Panc1 (cell line): ENCODE measurements at regions not wholly inside any gene's neighbourhood (a gene's known extent, or its start where the extent isn't known, plus 50 kb on each side); places are given as distances from the start of the nearest gene placed in this dataset.

ENCODE experiments used
- ATAC-seq: fragments of 200-7000 bp; cut with Tn5 transposase; 2 replicates; pipeline ENCODE4 v1.9.1; 2020; ENCODE audit warnings: mild to moderate bottlenecking, moderate library complexity
- BruUV-seq: library from RNA; stranded (reverse); fragments of 400-500 nt; replicated peaks from 2 replicates; lab custom pipeline; 2021; lab: Mats Ljungman, UMichigan
- CTCF ChIA-PET: fragments of 300-600 bp; sonication (Branson Sonifier 250); formaldehyde crosslinking; loops from one replicate; lab custom pipeline; 2022; ENCODE audit warnings: antibody characterized with exemption; lab: Charles Lee
- POLR2A ChIA-PET: fragments of 300-600 bp; sonication (Branson Sonifier 250); formaldehyde crosslinking; loops from one replicate; lab custom pipeline; 2022; ENCODE audit warnings: antibody characterized with exemption; lab: Charles Lee
- DNase-seq: peaks from one replicate; pipeline ENCODE4 v3.0.0-alpha.2; 2010; ENCODE audit warnings: low read depth, low spot score
- H3K27ac ChIP-seq: 2 replicates; pipeline ENCODE4 v1.5.1; 2011; ENCODE audit warnings: mild to moderate bottlenecking, low read length, inconsistent platforms
- H3K27me3 ChIP-seq: fragments of 200-500 bp; sonication (Bioruptor generic); 2 replicates; pipeline ENCODE4 v1.6.0; 2014; ENCODE audit warnings: low read length, inconsistent platforms; ENCODE audit not compliant: control insufficient read depth, insufficient read depth
- H3K36me3 ChIP-seq: fragments of 200-500 bp; sonication (Bioruptor generic); 2 replicates; pipeline ENCODE4 v1.5.1; 2014; ENCODE audit warnings: inconsistent platforms, mild to moderate bottlenecking, low read length, moderate library complexity; ENCODE audit not compliant: control insufficient read depth, insufficient read depth
- H3K4me1 ChIP-seq: 2 replicates; pipeline ENCODE4 v1.5.1; 2011; ENCODE audit warnings: inconsistent platforms, mild to moderate bottlenecking, low read length, moderate library complexity; ENCODE audit not compliant: control insufficient read depth, insufficient read depth
- H3K4me3 ChIP-seq, 2 experiments: 2 replicates each; pipeline ENCODE4 v1.5.1; 2011 to 2012; ENCODE audit warnings: low read depth in 2 of 2, low read length in 2 of 2, mild to moderate bottlenecking in 2 of 2, inconsistent platforms in 1 of 2, moderate library complexity in 1 of 2
- H3K9me3 ChIP-seq: fragments of 200-500 bp; sonication (Bioruptor generic); 2 replicates; pipeline ENCODE4 v1.5.1; 2014; ENCODE audit warnings: low read depth, mild to moderate bottlenecking, inconsistent platforms, low read length, moderate library complexity; ENCODE audit not compliant: control insufficient read depth, insufficient read depth
- POLR2AphosphoS5 ChIP-seq: IDR thresholded peaks from 2 replicates; pipeline ENCODE4 v1.6.1; 2012; ENCODE audit warnings: mild to moderate bottlenecking, low read depth, low read length, moderate library complexity
- SIN3A ChIP-seq: IDR thresholded peaks from 2 replicates; pipeline ENCODE4 v1.6.1; 2012; ENCODE audit warnings: low read depth, mild to moderate bottlenecking, low read length, moderate library complexity, borderline replicate concordance; ENCODE audit not compliant: insufficient read depth
- TCF7L2 ChIP-seq: IDR thresholded peaks from 2 replicates; pipeline ENCODE4 v1.6.1; 2011; ENCODE audit warnings: mild to moderate bottlenecking, low read depth, low read length, inconsistent platforms
- in situ Hi-C: cut with HindIII; loops from 2 replicates; pipeline ENCODE4 v1.10.0; 2016; ENCODE audit warnings: low sequenced_read_pairs, low pct_unique_long_range_greater_than_20kb
- intact Hi-C: fragments of 100-400 bp; cut with micrococcal nuclease; formaldehyde crosslinking; loops from one replicate; pipeline ENCODE4 v1.10.0; 2022; ENCODE audit not compliant: unreplicated experiment
- TF ChIP-seq, protein P1 (sequence below), 2 experiments: IDR thresholded peaks; 2 replicates each; pipeline ENCODE4 v1.6.1; 2011 to 2012; ENCODE audit warnings: low read depth in 2 of 2, control low read depth in 1 of 2, low read length in 1 of 2, mild to moderate bottlenecking in 1 of 2, moderate library complexity in 1 of 2; ENCODE audit not compliant: insufficient read depth in 1 of 2
- TF ChIP-seq, protein P2 (sequence below): fragments of 450-650 bp; IDR thresholded peaks from 2 replicates; pipeline ENCODE4 v1.5.1; 2017; ENCODE audit warnings: mild to moderate bottlenecking

DNA sequence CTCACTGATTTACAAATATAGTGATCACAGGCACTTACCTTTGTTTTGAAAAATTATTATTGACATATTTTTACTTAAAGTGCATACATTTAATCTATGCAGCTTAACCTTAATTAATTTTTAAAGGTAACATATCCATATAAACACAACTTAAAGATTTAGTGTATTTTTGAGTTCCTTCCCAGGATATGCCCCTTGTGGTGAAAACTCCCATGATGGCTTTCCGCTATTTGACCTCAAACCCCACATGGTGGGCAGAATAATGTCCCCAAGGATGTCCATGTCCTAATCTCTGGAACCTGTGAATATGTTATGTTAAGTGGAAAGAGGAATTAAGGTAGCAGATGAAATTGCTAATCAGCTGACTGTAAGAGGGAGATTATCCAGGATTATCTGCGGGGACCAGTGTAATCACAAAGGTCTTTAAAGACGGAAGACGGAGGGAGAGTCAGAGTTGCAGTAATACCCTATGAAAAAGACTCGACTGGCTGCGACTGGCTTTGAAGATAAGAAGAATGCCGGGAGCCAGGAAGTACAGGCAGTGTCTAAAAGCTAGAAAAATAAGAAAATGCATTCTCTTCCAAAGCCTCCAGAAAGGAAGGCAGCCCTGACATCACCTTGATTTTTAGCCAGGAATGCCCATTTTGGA, 193.9 kb downstream of the ICE1 start:
- no peaks in the 10 kb centered on the region for H3K36me3 ChIP-seq
- no peak overlapping the region for H3K4me3 ChIP-seq
- no peak for DNase-seq
- no peaks in the 10 kb centered on the region for H3K27me3 ChIP-seq
- intact Hi-C loops, result no loop called here
- ATAC-seq, result no peak
- ChIA-PET CTCF (interaction anchor here (0.6 kb wide), 1 partner anchor 451 kb away, joined by 4 read pairs; no protein-coding TSS in a partner anchor), POLR2A (no interaction called here)
- H3K4me1 ChIP-seq, result no peaks in the 10 kb centered on the region
- in situ Hi-C loops, result no loop called here
- TF ChIP-seq SIN3A (no peak), TCF7L2 (no peak), POLR2AphosphoS5 (no peak)
- TF ChIP-seq, protein P1, sequence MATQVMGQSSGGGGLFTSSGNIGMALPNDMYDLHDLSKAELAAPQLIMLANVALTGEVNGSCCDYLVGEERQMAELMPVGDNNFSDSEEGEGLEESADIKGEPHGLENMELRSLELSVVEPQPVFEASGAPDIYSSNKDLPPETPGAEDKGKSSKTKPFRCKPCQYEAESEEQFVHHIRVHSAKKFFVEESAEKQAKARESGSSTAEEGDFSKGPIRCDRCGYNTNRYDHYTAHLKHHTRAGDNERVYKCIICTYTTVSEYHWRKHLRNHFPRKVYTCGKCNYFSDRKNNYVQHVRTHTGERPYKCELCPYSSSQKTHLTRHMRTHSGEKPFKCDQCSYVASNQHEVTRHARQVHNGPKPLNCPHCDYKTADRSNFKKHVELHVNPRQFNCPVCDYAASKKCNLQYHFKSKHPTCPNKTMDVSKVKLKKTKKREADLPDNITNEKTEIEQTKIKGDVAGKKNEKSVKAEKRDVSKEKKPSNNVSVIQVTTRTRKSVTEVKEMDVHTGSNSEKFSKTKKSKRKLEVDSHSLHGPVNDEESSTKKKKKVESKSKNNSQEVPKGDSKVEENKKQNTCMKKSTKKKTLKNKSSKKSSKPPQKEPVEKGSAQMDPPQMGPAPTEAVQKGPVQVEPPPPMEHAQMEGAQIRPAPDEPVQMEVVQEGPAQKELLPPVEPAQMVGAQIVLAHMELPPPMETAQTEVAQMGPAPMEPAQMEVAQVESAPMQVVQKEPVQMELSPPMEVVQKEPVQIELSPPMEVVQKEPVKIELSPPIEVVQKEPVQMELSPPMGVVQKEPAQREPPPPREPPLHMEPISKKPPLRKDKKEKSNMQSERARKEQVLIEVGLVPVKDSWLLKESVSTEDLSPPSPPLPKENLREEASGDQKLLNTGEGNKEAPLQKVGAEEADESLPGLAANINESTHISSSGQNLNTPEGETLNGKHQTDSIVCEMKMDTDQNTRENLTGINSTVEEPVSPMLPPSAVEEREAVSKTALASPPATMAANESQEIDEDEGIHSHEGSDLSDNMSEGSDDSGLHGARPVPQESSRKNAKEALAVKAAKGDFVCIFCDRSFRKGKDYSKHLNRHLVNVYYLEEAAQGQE (IDR thresholded peaks at IDR 0.05; ENCODE audit: insufficient read depth in 1 of 2, low read depth in 2 of 2, low read length in 1 of 2), result no peak
- TF ChIP-seq, protein P2, sequence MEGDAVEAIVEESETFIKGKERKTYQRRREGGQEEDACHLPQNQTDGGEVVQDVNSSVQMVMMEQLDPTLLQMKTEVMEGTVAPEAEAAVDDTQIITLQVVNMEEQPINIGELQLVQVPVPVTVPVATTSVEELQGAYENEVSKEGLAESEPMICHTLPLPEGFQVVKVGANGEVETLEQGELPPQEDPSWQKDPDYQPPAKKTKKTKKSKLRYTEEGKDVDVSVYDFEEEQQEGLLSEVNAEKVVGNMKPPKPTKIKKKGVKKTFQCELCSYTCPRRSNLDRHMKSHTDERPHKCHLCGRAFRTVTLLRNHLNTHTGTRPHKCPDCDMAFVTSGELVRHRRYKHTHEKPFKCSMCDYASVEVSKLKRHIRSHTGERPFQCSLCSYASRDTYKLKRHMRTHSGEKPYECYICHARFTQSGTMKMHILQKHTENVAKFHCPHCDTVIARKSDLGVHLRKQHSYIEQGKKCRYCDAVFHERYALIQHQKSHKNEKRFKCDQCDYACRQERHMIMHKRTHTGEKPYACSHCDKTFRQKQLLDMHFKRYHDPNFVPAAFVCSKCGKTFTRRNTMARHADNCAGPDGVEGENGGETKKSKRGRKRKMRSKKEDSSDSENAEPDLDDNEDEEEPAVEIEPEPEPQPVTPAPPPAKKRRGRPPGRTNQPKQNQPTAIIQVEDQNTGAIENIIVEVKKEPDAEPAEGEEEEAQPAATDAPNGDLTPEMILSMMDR, result no peak
- no peak overlapping the region for H3K27ac ChIP-seq
- no TSS peak for BruUV-seq
- no peaks in the 10 kb centered on the region for H3K9me3 ChIP-seq

DNA sequence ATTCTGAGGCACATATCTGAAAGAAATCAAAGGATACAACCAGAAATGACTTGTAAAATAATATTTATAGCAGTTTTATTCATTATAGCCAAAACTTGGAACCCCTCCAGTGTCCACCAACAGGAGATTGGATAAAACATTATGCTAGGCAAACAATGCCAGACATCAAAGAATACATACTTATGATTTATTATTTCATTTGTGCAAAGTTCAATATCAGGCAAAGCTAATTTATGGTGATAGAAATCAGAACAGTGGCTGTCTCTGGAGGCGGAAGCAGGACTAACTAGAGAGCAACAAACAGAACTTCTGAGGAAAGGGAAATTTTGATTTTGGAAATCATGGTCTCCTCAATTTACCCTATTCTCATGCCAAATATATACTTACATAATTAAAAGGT, 193.1 kb downstream of the ICE1 start:
- Histone ChIP-seq H3K4me3 (no peak overlapping the region), H3K27ac (no peak overlapping the region), H3K36me3 (no peaks in the 10 kb centered on the region), H3K9me3 (no peaks in the 10 kb centered on the region), H3K27me3 (no peaks in the 10 kb centered on the region), H3K4me1 (no peaks in the 10 kb centered on the region)
- CTCF ChIA-PET, result no interaction called here
- intact Hi-C loops, result no loop called here
- no TSS peak for BruUV-seq
- ATAC-seq, result no peak
- no peak for DNase-seq
- in situ Hi-C loops, result no loop called here
- TF ChIP-seq POLR2AphosphoS5 (no peak), SIN3A (no peak), TCF7L2 (no peak)
- TF ChIP-seq, protein P2, result no peak
- TF ChIP-seq, protein P1 (IDR thresholded peaks at IDR 0.05; ENCODE audit: insufficient read depth in 1 of 2, low read depth in 2 of 2, low read length in 1 of 2), result no peak
- POLR2A ChIA-PET, result no interaction called here
